GM23248 (cell line): ENCODE measurements at regions not wholly inside any gene's neighbourhood (a gene's known extent, or its start where the extent isn't known, plus 50 kb on each side); places are given as distances from the start of the nearest gene placed in this dataset.

Experiments used
- EZH2 ChIP-seq: fragments of 200-600 bp; sonication (generic); IDR thresholded peaks from 2 replicates; pipeline ENCODE4 v1.6.1; 2018; ENCODE audit warnings: antibody characterized with exemption, mild to moderate bottlenecking; ENCODE audit not compliant: insufficient read depth, poor library complexity, severe bottlenecking
- EZH2phosphoT487 ChIP-seq: fragments of 200-600 bp; sonication (generic); IDR thresholded peaks from 2 replicates; pipeline ENCODE4 v1.6.1; 2018; ENCODE audit warnings: antibody characterized with exemption, moderate library complexity, mild to moderate bottlenecking, low read depth; ENCODE audit not compliant: insufficient read depth

GRCh38 chr17:55635253-55635914 lies 87.3 kb downstream of the TMEM100 start:
- TF ChIP-seq EZH2 (no peak), EZH2phosphoT487 (no peak)
